ENCODE measurements at regions not wholly inside any gene's neighbourhood (a gene's known extent, or its start where the extent isn't known, plus 50 kb on each side); places are given as distances from the start of the nearest gene placed in this dataset.

DNA sequence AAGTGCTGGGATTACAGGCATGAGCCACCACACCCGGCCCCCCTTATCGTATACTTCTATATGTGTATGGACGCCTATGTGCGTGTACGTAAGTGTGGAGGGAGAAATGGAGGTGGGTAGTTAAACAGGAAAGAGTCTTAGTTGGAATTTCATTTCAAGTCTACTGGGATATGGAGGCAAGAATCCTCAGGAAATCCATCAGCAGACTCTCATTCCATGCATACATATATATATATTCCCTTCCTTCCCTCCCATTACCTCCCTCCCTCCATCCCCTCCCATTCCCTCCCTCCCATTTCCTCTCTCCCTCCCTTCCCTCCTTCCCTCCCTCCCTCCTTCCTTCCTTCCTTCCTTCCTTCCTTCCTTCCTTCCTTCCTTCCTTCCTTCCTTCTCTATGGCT, 391.7 kb upstream of the RBFOX1 start (continued):
- TF ChIP-seq PCBP2 (optimal IDR thresholded peaks at IDR 0.05; ENCODE audit: low read depth, low read length, poor library complexity, severe bottlenecking) = peak; percentile 65

GRCh38 chr16:6937641-6938040, 395.0 kb upstream of the RBFOX1 start:
- Histone ChIP-seq H3K9ac (ENCODE audit: insufficient read depth, low read depth, low read length) (no peak overlapping the region), H3K4me3 (replicated peaks in 1 of 3; ENCODE audit: insufficient read depth in 1 of 3, low read depth in 2 of 3, low read length in 3 of 3) (no peak overlapping the region), H3K4me2 (ENCODE audit: low read depth, low read length) (no peak overlapping the region), H3K4me1 (ENCODE audit: insufficient read depth, low read length) (no peaks in the 10 kb centered on the region), H4K20me1 (ENCODE audit: insufficient read depth, low read length) (no peaks in the 10 kb centered on the region), H3K79me2 (ENCODE audit: insufficient read depth, low read length) (no peaks in the 10 kb centered on the region), H3K27ac (ENCODE audit: extremely low read length, insufficient read depth, low read length) (no peak overlapping the region), H3K27me3 (ENCODE audit: control insufficient read depth in 1 of 2, insufficient read depth in 2 of 2, low read length in 2 of 2) (no peaks in the 10 kb centered on the region; a peak in 1 of 5 replicates), H3K9me3 (ENCODE audit: low read length) (peaks cover 2% of the 10 kb centered on the region; the same call in 1 of the 2 replicates), H3K36me3 (replicated peaks in 1 of 2; ENCODE audit: control insufficient read depth in 1 of 2, insufficient read depth in 2 of 2, low read length in 2 of 2) (no peaks in the 10 kb centered on the region), H2AFZ (ENCODE audit: low read length) (no peak overlapping the region)
- TF ChIP-seq LCORL (IDR thresholded peaks at IDR 0.05) (no peak), LCORL (CRISPR knock-in tag; IDR thresholded peaks at IDR 0.05) (no peak), ZNF850 (CRISPR knock-in tag; conservative IDR thresholded peaks at IDR 0.05) (no peak), ZNF414 (CRISPR knock-in tag; IDR thresholded peaks at IDR 0.05) (no peak), RNF2 (conservative IDR thresholded peaks at IDR 0.05; ENCODE audit: low read depth) (no peak), CREM (IDR thresholded peaks at IDR 0.05) (no peak), CREM (CRISPR knock-in tag; IDR thresholded peaks at IDR 0.05) (no peak), ZMYM2 (CRISPR knock-in tag; IDR thresholded peaks at IDR 0.05) (no peak), ZNF337 (CRISPR knock-in tag; IDR thresholded peaks at IDR 0.05; ENCODE audit: borderline replicate concordance, low read depth) (no peak)
- TF ChIP-seq, protein P1, sequence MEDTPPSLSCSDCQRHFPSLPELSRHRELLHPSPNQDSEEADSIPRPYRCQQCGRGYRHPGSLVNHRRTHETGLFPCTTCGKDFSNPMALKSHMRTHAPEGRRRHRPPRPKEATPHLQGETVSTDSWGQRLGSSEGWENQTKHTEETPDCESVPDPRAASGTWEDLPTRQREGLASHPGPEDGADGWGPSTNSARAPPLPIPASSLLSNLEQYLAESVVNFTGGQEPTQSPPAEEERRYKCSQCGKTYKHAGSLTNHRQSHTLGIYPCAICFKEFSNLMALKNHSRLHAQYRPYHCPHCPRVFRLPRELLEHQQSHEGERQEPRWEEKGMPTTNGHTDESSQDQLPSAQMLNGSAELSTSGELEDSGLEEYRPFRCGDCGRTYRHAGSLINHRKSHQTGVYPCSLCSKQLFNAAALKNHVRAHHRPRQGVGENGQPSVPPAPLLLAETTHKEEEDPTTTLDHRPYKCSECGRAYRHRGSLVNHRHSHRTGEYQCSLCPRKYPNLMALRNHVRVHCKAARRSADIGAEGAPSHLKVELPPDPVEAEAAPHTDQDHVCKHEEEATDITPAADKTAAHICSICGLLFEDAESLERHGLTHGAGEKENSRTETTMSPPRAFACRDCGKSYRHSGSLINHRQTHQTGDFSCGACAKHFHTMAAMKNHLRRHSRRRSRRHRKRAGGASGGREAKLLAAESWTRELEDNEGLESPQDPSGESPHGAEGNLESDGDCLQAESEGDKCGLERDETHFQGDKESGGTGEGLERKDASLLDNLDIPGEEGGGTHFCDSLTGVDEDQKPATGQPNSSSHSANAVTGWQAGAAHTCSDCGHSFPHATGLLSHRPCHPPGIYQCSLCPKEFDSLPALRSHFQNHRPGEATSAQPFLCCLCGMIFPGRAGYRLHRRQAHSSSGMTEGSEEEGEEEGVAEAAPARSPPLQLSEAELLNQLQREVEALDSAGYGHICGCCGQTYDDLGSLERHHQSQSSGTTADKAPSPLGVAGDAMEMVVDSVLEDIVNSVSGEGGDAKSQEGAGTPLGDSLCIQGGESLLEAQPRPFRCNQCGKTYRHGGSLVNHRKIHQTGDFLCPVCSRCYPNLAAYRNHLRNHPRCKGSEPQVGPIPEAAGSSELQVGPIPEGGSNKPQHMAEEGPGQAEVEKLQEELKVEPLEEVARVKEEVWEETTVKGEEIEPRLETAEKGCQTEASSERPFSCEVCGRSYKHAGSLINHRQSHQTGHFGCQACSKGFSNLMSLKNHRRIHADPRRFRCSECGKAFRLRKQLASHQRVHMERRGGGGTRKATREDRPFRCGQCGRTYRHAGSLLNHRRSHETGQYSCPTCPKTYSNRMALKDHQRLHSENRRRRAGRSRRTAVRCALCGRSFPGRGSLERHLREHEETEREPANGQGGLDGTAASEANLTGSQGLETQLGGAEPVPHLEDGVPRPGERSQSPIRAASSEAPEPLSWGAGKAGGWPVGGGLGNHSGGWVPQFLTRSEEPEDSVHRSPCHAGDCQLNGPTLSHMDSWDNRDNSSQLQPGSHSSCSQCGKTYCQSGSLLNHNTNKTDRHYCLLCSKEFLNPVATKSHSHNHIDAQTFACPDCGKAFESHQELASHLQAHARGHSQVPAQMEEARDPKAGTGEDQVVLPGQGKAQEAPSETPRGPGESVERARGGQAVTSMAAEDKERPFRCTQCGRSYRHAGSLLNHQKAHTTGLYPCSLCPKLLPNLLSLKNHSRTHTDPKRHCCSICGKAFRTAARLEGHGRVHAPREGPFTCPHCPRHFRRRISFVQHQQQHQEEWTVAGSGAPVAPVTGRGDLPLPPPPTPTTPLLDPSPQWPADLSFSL (CRISPR knock-in tag; IDR thresholded peaks at IDR 0.05) = no peak
- 28% methylated on average over 5 of the region's 5 CpGs for WGBS (ENCODE audit: low lambda C conversion rate)
- BruUV-seq (replicated peaks) = no TSS peak
- FAIRE-seq (no peak), DNase-seq (ENCODE audit: low spot score) (no peak), ATAC-seq (no peak)
- ChIA-PET CTCF (ENCODE audit: low intra/inter-chr PET ratio, low total read pairs) (no interaction called here), POLR2A (no interaction called here)
- in situ Hi-C loops (cut with HindIII; ENCODE audit: extremely low pct_ligation_motif_present, low pct_unique_long_range_greater_than_20kb) = no loop called here
- intact Hi-C loops (cut with micrococcal nuclease; ENCODE audit: unreplicated experiment) = no loop called here

All from HepG2 (cell line).